ENCODE measurements at regions not wholly inside any gene's neighbourhood (a gene's known extent, or its start where the extent isn't known, plus 50 kb on each side); places are given as distances from the start of the nearest gene placed in this dataset.
"Not testable (repeated sequence)": the region's sequence is repeated elsewhere in the genome, so short reads cannot be mapped to it uniquely, and the experiment has no call there.

GRCh38 chr13:24613755-24614154 is 66.5 kb upstream of the ATP12A start:
- DNase-seq, result no peak
- no peak overlapping the region for H3K4me3 ChIP-seq
- H3K36me3 ChIP-seq, result no peaks in the 10 kb centered on the region
- no peaks in the 10 kb centered on the region for H3K9me3 ChIP-seq (replicated peaks)
- no peaks in the 10 kb centered on the region for H3K4me1 ChIP-seq
- H3K27ac ChIP-seq, result no peak overlapping the region
- no peaks in the 10 kb centered on the region; the same call in 1 of the 2 replicates for H3K27me3 ChIP-seq

GRCh38 chr13:24614306-24615080 is 65.7 kb upstream of the ATP12A start:
- no peaks in the 10 kb centered on the region for H3K4me1 ChIP-seq
- no peak overlapping the region for H3K4me3 ChIP-seq
- no peaks in the 10 kb centered on the region; the same call in 1 of the 2 replicates for H3K27me3 ChIP-seq
- H3K27ac ChIP-seq, result no peak overlapping the region
- no peaks in the 10 kb centered on the region for H3K36me3 ChIP-seq
- H3K9me3 ChIP-seq (replicated peaks), result no peaks in the 10 kb centered on the region
- DNase-seq, result no peak

- Histone ChIP-seq H3K4me1 (no peaks in the 10 kb centered on the region), H3K36me3 (no peaks in the 10 kb centered on the region), H3K4me3 (no peak overlapping the region), H3K27ac (no peak overlapping the region), H3K9me3 (replicated peaks) (no peaks in the 10 kb centered on the region), H3K27me3 (no peaks in the 10 kb centered on the region; the same call in 1 of the 2 replicates)
- no peak for DNase-seq
Measured at GRCh38 chr13:24615114-24615513, 65.1 kb upstream of the ATP12A start.

GRCh38 chr13:24615911-24616472 is 64.2 kb upstream of the ATP12A start:
- no peaks in the 10 kb centered on the region; the same call in 1 of the 2 replicates for H3K27me3 ChIP-seq
- H3K4me1 ChIP-seq, result no peaks in the 10 kb centered on the region
- DNase-seq, result no peak
- H3K9me3 ChIP-seq (replicated peaks), result no peaks in the 10 kb centered on the region
- no peaks in the 10 kb centered on the region for H3K36me3 ChIP-seq
- no peak overlapping the region for H3K27ac ChIP-seq
- H3K4me3 ChIP-seq, result no peak overlapping the region

GRCh38 chr13:24616514-24616913 is 63.7 kb upstream of the ATP12A start:
- H3K9me3 ChIP-seq (replicated peaks), result no peaks in the 10 kb centered on the region
- H3K4me3 ChIP-seq, result no peak overlapping the region
- no peak overlapping the region for H3K27ac ChIP-seq
- H3K4me1 ChIP-seq, result no peaks in the 10 kb centered on the region
- no peaks in the 10 kb centered on the region; the same call in 1 of the 2 replicates for H3K27me3 ChIP-seq
- DNase-seq, result no peak
- no peaks in the 10 kb centered on the region for H3K36me3 ChIP-seq

- Histone ChIP-seq H3K36me3 (no peaks in the 10 kb centered on the region), H3K27me3 (no peaks in the 10 kb centered on the region; the same call in 1 of the 2 replicates), H3K4me3 (no peak overlapping the region), H3K9me3 (replicated peaks) (0 out of 2 replicates have a peak, but pooled peaks cover 2% of the 10 kb centered on the region), H3K27ac (no peak overlapping the region), H3K4me1 (no peaks in the 10 kb centered on the region)
- DNase-seq, result no peak
Measured at GRCh38 chr13:24617256-24618010, 62.8 kb upstream of the ATP12A start.

GRCh38 chr13:24618011-24618955 is 61.9 kb upstream of the ATP12A start:
- no peak for DNase-seq
- H3K27me3 ChIP-seq, result no peaks in the 10 kb centered on the region; the same call in 1 of the 2 replicates
- H3K4me3 ChIP-seq, result no peak overlapping the region
- H3K27ac ChIP-seq, result no peak overlapping the region
- H3K36me3 ChIP-seq, result no peaks in the 10 kb centered on the region
- 0 out of 2 replicates have a peak, but pooled peaks cover 2% of the 10 kb centered on the region for H3K9me3 ChIP-seq (replicated peaks)
- no peaks in the 10 kb centered on the region for H3K4me1 ChIP-seq

- H3K36me3 ChIP-seq, result no peaks in the 10 kb centered on the region
- DNase-seq, result no peak
- H3K4me1 ChIP-seq, result no peaks in the 10 kb centered on the region
- no peak overlapping the region for H3K4me3 ChIP-seq
- no peak overlapping the region for H3K27ac ChIP-seq
- H3K27me3 ChIP-seq, result no peaks in the 10 kb centered on the region; the same call in 1 of the 2 replicates
- H3K9me3 ChIP-seq (replicated peaks), result 0 out of 2 replicates have a peak, but pooled peaks cover 2% of the 10 kb centered on the region
Measured at GRCh38 chr13:24619282-24619681, 60.9 kb upstream of the ATP12A start.

GRCh38 chr13:24622481-24623148 is 57.6 kb upstream of the ATP12A start:
- not testable (repeated sequence) for DNase-seq; H3K27ac ChIP-seq; H3K9me3 ChIP-seq (replicated peaks); H3K36me3 ChIP-seq; H3K27me3 ChIP-seq; H3K4me3 ChIP-seq
- peaks cover 11% of the 10 kb centered on the region; the same call in 1 of the 2 replicates for H3K4me1 ChIP-seq

GRCh38 chr13:24623149-24623665 is 57.0 kb upstream of the ATP12A start:
- Histone ChIP-seq H3K36me3 (no peaks in the 10 kb centered on the region), H3K9me3 (replicated peaks) (0 out of 2 replicates have a peak, but pooled peaks cover 2% of the 10 kb centered on the region), H3K4me3 (no peak overlapping the region), H3K27ac (no peak overlapping the region), H3K4me1 (peaks cover 11% of the 10 kb centered on the region; the same call in 1 of the 2 replicates), H3K27me3 (no peaks in the 10 kb centered on the region)
- no peak for DNase-seq

GRCh38 chr13:24624363-24624762 is 55.8 kb upstream of the ATP12A start:
- no peak overlapping the region for H3K4me3 ChIP-seq
- H3K36me3 ChIP-seq, result no peaks in the 10 kb centered on the region
- H3K9me3 ChIP-seq (replicated peaks), result 0 out of 2 replicates have a peak, but pooled peaks cover 2% of the 10 kb centered on the region
- H3K27ac ChIP-seq, result no peak overlapping the region
- H3K4me1 ChIP-seq, result peaks cover 11% of the 10 kb centered on the region; the same call in 1 of the 2 replicates
- DNase-seq, result no peak
- no peaks in the 10 kb centered on the region for H3K27me3 ChIP-seq

- DNase-seq, result no peak
- 0 out of 2 replicates have a peak, but pooled peaks cover 2% of the 10 kb centered on the region for H3K9me3 ChIP-seq (replicated peaks)
- no peaks in the 10 kb centered on the region for H3K36me3 ChIP-seq
- no peaks in the 10 kb centered on the region for H3K27me3 ChIP-seq
- no peak overlapping the region for H3K4me3 ChIP-seq
- H3K27ac ChIP-seq, result no peak overlapping the region
- H3K4me1 ChIP-seq, result peaks cover 11% of the 10 kb centered on the region; the same call in 1 of the 2 replicates
Measured at GRCh38 chr13:24624801-24625231, 55.4 kb upstream of the ATP12A start.

GRCh38 chr13:24625331-24625731 is 54.9 kb upstream of the ATP12A start:
- H3K36me3 ChIP-seq, result no peaks in the 10 kb centered on the region

More at GRCh38 chr13:24625331-24625731, 54.9 kb upstream of the ATP12A start:
- Histone ChIP-seq H3K27me3 (no peaks in the 10 kb centered on the region), H3K4me1 (peaks cover 11% of the 10 kb centered on the region; the same call in 1 of the 2 replicates), H3K4me3 (no peak overlapping the region), H3K9me3 (replicated peaks) (0 out of 2 replicates have a peak, but pooled peaks cover 2% of the 10 kb centered on the region), H3K27ac (no peak overlapping the region)
- no peak for DNase-seq
